B cell (primary cell): ENCODE measurements at regions not wholly inside any gene's neighbourhood (a gene's known extent, or its start where the extent isn't known, plus 50 kb on each side); places are given as distances from the start of the nearest gene placed in this dataset.

Experiments used
- ATAC-seq: fragments of 200-7000 bp; cut with Tn5 transposase; one replicate; pipeline ENCODE4 v1.10.0; 2021; ENCODE audit warnings: low read depth, mild to moderate bottlenecking, moderate number of reproducible peaks, moderate library complexity
- CTCF ChIA-PET: fragments of 350-600 bp; sonication (Branson Sonifier 250); formaldehyde crosslinking; loops from one replicate; lab custom pipeline; 2021; ENCODE audit warnings: antibody characterized with exemption, inconsistent platforms; lab: Charles Lee
- POLR2A ChIA-PET: fragments of 350-600 bp; sonication (Branson Sonifier 250); formaldehyde crosslinking; loops from one replicate; lab custom pipeline; 2021; ENCODE audit warnings: antibody characterized with exemption; lab: Charles Lee
- DNase-seq: peaks from one replicate; pipeline ENCODE4 v3.0.0; 2013
- H2AFZ ChIP-seq: 2 replicates; pipeline ENCODE4 v1.6.1; 2012; ENCODE audit warnings: mild to moderate bottlenecking, low read depth, low read length; ENCODE audit not compliant: insufficient read depth, poor library complexity, severe bottlenecking
- H3K27ac ChIP-seq, 2 donors: 1 replicate in 1 of 2; 2 replicates in 1 of 2; pipeline ENCODE4 v1.5.1; 2012 to 2013; ENCODE audit warnings: low read length in 2 of 2, mild to moderate bottlenecking in 2 of 2, moderate library complexity in 1 of 2
- H3K27me3 ChIP-seq, 4 experiments: fragments of 200-600 bp in 1 of 4; sonication (generic) in 1 of 4; replicated peaks in 1 of 4; 1 replicate in 2 of 4; 2 replicates in 2 of 4; pipeline versions ENCODE4 v1.6.1 to v1.7.0; 2013 to 2016; ENCODE audit warnings: low read length in 3 of 4, mild to moderate bottlenecking in 2 of 4, mixed read lengths in 1 of 4, moderate library complexity in 1 of 4; ENCODE audit not compliant: insufficient read depth in 4 of 4, control insufficient read depth in 3 of 4; ENCODE audit errors: control extremely low read depth in 1 of 4
- H3K36me3 ChIP-seq, 2 experiments: replicated peaks in 1 of 2; 1 replicate in 1 of 2; 2 replicates in 1 of 2; pipeline versions ENCODE4 v1.6.1 to v1.7.1; 2013; ENCODE audit warnings: low read length in 1 of 2; ENCODE audit not compliant: insufficient read depth in 2 of 2, control insufficient read depth in 1 of 2; ENCODE audit errors: control extremely low read depth in 1 of 2, extremely low read depth in 1 of 2
- H3K4me1 ChIP-seq, 2 donors: fragments of 200-600 bp in 1 of 2; sonication (generic) in 1 of 2; 1 replicate in 1 of 2; 2 replicates in 1 of 2; pipeline versions ENCODE4 v1.5.1 to v1.6.1; 2013 to 2017; ENCODE audit warnings: low read length in 2 of 2; ENCODE audit not compliant: control insufficient read depth in 2 of 2, insufficient read depth in 2 of 2
- H3K4me2 ChIP-seq: replicated peaks from 2 replicates; pipeline ENCODE3; 2012; ENCODE audit warnings: mild to moderate bottlenecking, low read depth, low read length; ENCODE audit not compliant: poor library complexity, severe bottlenecking
- H3K4me3 ChIP-seq, 5 experiments: fragments of 200-600 bp in 1 of 5; sonication (generic) in 1 of 5; 1 replicate in 3 of 5; 2 replicates in 2 of 5; pipeline versions ENCODE4 v1.5.1 to v1.7.0; 2011 to 2016; ENCODE audit warnings: low read length in 4 of 5, mild to moderate bottlenecking in 4 of 5, low read depth in 2 of 5, control low read depth in 1 of 5, moderate library complexity in 1 of 5; ENCODE audit not compliant: insufficient read depth in 1 of 5; ENCODE audit errors: control extremely low read depth in 1 of 5, extremely low read depth in 1 of 5
- H3K79me2 ChIP-seq: fragments of 200-600 bp; sonication (generic); one replicate; pipeline ENCODE4 v1.6.0; 2016; ENCODE audit warnings: low read length; ENCODE audit not compliant: control insufficient read depth, insufficient read depth
- H3K9ac ChIP-seq: fragments of 200-600 bp; sonication (generic); 2 replicates; pipeline ENCODE4 v1.6.1; 2017; ENCODE audit warnings: mild to moderate bottlenecking, low read length, moderate library complexity
- H3K9me3 ChIP-seq, 3 donors: one replicate each; pipeline versions ENCODE4 v1.6.1 to v1.7.1; 2013; ENCODE audit warnings: low read length in 2 of 3; ENCODE audit not compliant: control insufficient read depth in 2 of 3, insufficient read depth in 1 of 3; ENCODE audit errors: control extremely low read depth in 1 of 3
- H4K20me1 ChIP-seq: 2 replicates; pipeline ENCODE4 v1.6.0; 2012; ENCODE audit warnings: mild to moderate bottlenecking, low read length; ENCODE audit not compliant: insufficient read depth, control insufficient read depth, poor library complexity, severe bottlenecking
- H3K27ac Mint-ChIP-seq: one replicate; pipeline ENCODE4 v1.8.0; 2021; ENCODE audit warnings: mixed read lengths
- H3K27me3 Mint-ChIP-seq: one replicate; pipeline ENCODE4 v1.8.0; 2021; ENCODE audit warnings: mixed read lengths
- H3K4me1 Mint-ChIP-seq: one replicate; pipeline ENCODE4 v1.8.0; 2021; ENCODE audit warnings: mixed read lengths
- H3K4me3 Mint-ChIP-seq: one replicate; pipeline ENCODE4 v1.8.0; 2021; ENCODE audit warnings: mixed read lengths
- H3K9me3 Mint-ChIP-seq: one replicate; pipeline ENCODE4 v1.8.0; 2022; ENCODE audit warnings: mixed read lengths; ENCODE audit not compliant: insufficient read depth
- CTCF ChIP-seq: fragments of 200-600 bp; IDR thresholded peaks from one replicate; pipeline ENCODE4 v1.8.0; 2022; ENCODE audit warnings: antibody characterized with exemption, mild to moderate bottlenecking
- EZH2 ChIP-seq: IDR thresholded peaks from 2 replicates; pipeline ENCODE4 v1.6.1; 2012; ENCODE audit warnings: borderline replicate concordance, low read depth, mild to moderate bottlenecking, moderate library complexity, low read length; ENCODE audit not compliant: insufficient read depth, poor library complexity, severe bottlenecking
- WGBS: methylation state at CpG from one replicate; pipeline ENCODE4 v1.1.5; 2013; ENCODE audit warnings: missing lambda C conversion rate; ENCODE audit not compliant: insufficient coverage; 5-methylcytosine and 5-hydroxymethylcytosine counted together
- intact Hi-C: fragments of 100-400 bp; cut with micrococcal nuclease; formaldehyde crosslinking; loops from one replicate; pipeline ENCODE4 v1.10.0; 2022

- peaks cover 0 to 9% (median 3%) of the 10 kb centered on the region in 3 donors for H3K9me3 ChIP-seq
- POLR2A ChIA-PET: no interaction called here
- no peak overlapping the region for H2AFZ ChIP-seq
- H3K4me2 ChIP-seq: no peak overlapping the region
- H3K4me1 ChIP-seq: no peaks in the 10 kb centered on the region
- CTCF ChIA-PET: no interaction called here
- ATAC-seq: no peak
- WGBS: 91% methylated on average over 4 of the region's 4 CpGs
- H3K36me3 ChIP-seq: no peaks in the 10 kb centered on the region
- Mint-ChIP-seq H3K4me1 (no peaks in the 10 kb centered on the region), H3K4me3 (no peak overlapping the region), H3K9me3 (peaks cover 2% of the 10 kb centered on the region), H3K27ac (no peak overlapping the region), H3K27me3 (no peaks in the 10 kb centered on the region)
- no peak overlapping the region for H3K4me3 ChIP-seq
- no peak for TF ChIP-seq EZH2
- no peak for TF ChIP-seq CTCF
- DNase-seq: no peak
- no peaks in the 10 kb centered on the region for H3K79me2 ChIP-seq
- H3K27ac ChIP-seq: no peak overlapping the region
- H3K9ac ChIP-seq: no peak overlapping the region
- intact Hi-C loops: no loop called here
- H3K27me3 ChIP-seq: no peaks in the 10 kb centered on the region
- no peaks in the 10 kb centered on the region for H4K20me1 ChIP-seq
Measured at GRCh38 chr12:61717986-61718385, 542.2 kb upstream of the USP15 start.

- no peak overlapping the region for H3K27ac ChIP-seq
- no CpG with 5 or more reads among the region's 1 CpG for WGBS
- no peaks in the 10 kb centered on the region for H3K9me3 Mint-ChIP-seq
- H3K4me2 ChIP-seq: no peak overlapping the region
- TF ChIP-seq EZH2: no peak
- TF ChIP-seq CTCF: no peak
- H3K36me3 ChIP-seq: no peaks in the 10 kb centered on the region
- H3K9me3 ChIP-seq: no peaks in the 10 kb centered on the region
- no peak overlapping the region for H3K4me3 ChIP-seq
- no peak overlapping the region for H3K9ac ChIP-seq
- H2AFZ ChIP-seq: no peak overlapping the region
- H3K27me3 ChIP-seq: no peaks in the 10 kb centered on the region
- intact Hi-C loops: no loop called here
- no peaks in the 10 kb centered on the region for H3K4me1 ChIP-seq
- no peaks in the 10 kb centered on the region for H4K20me1 ChIP-seq
- ChIA-PET CTCF (no interaction called here), POLR2A (no interaction called here)
- no peak for DNase-seq
- no peak overlapping the region for H3K4me3 Mint-ChIP-seq
- no peak overlapping the region for H3K27ac Mint-ChIP-seq
- no peaks in the 10 kb centered on the region for H3K27me3 Mint-ChIP-seq
- ATAC-seq: no peak
- H3K4me1 Mint-ChIP-seq: no peaks in the 10 kb centered on the region
- H3K79me2 ChIP-seq: no peaks in the 10 kb centered on the region
Measured at GRCh38 chr12:61739925-61740324, 520.3 kb upstream of the USP15 start.
